Endodermal cell (in vitro differentiated cells): ENCODE measurements at regions not wholly inside any gene's neighbourhood (a gene's known extent, or its start where the extent isn't known, plus 50 kb on each side); places are given as distances from the start of the nearest gene placed in this dataset.

Experiments
- DNase-seq: peaks from one replicate; pipeline ENCODE4 v3.0.0-alpha.2; 2017
- H3K27ac ChIP-seq: 2 replicates; pipeline ENCODE4 v1.5.1; 2013; ENCODE audit warnings: mild to moderate bottlenecking, low read depth, low read length, moderate library complexity
- H3K27me3 ChIP-seq: 2 replicates; pipeline ENCODE4 v1.6.1; 2013; ENCODE audit warnings: mild to moderate bottlenecking, low read length, moderate library complexity; ENCODE audit not compliant: insufficient read depth, control insufficient read depth, poor library complexity, severe bottlenecking
- H3K36me3 ChIP-seq: 2 replicates; pipeline ENCODE4 v1.7.0; 2013; ENCODE audit warnings: mild to moderate bottlenecking, low read length, moderate library complexity; ENCODE audit not compliant: control insufficient read depth, insufficient read depth
- H3K4me1 ChIP-seq: one replicate; pipeline ENCODE4 v1.7.0; 2013; ENCODE audit warnings: low read length; ENCODE audit not compliant: control insufficient read depth, insufficient read depth
- H3K4me3 ChIP-seq: 2 replicates; pipeline ENCODE4 v1.5.1; 2013; ENCODE audit warnings: mild to moderate bottlenecking, low read length, moderate library complexity
- H3K9ac ChIP-seq: 2 replicates; pipeline ENCODE4 v1.6.1; 2013; ENCODE audit warnings: mild to moderate bottlenecking, low read length, moderate library complexity; ENCODE audit not compliant: poor library complexity, severe bottlenecking; ENCODE audit errors: extremely low read depth
- H3K9me3 ChIP-seq: 2 replicates; pipeline ENCODE4 v1.6.1; 2013; ENCODE audit warnings: mild to moderate bottlenecking, low read length, moderate library complexity; ENCODE audit not compliant: control insufficient read depth
- H3K27ac Mint-ChIP-seq: 2 replicates; pipeline ENCODE4 v1.8.0; 2020; ENCODE audit warnings: mixed read lengths
- H3K27me3 Mint-ChIP-seq: 2 replicates; pipeline ENCODE4 v1.8.0; 2021; ENCODE audit warnings: mild to moderate bottlenecking, mixed read lengths; ENCODE audit not compliant: insufficient read depth
- H3K36me3 Mint-ChIP-seq: 2 replicates; pipeline ENCODE4 v1.8.0; 2020; ENCODE audit warnings: low read depth, mixed read lengths
- H3K4me1 Mint-ChIP-seq: 2 replicates; pipeline ENCODE4 v1.8.0; 2020; ENCODE audit warnings: mixed read lengths
- H3K4me3 Mint-ChIP-seq: 2 replicates; pipeline ENCODE4 v1.8.0; 2020; ENCODE audit warnings: mild to moderate bottlenecking, moderate library complexity, mixed read lengths
- H3K9me3 Mint-ChIP-seq: 2 replicates; pipeline ENCODE4 v1.8.0; 2020; ENCODE audit warnings: mild to moderate bottlenecking, mixed read lengths
- CTCF ChIP-seq: fragments of 200-600 bp; sonication (generic); conservative IDR thresholded peaks from 2 replicates; pipeline ENCODE4 v1.5.0; 2021; ENCODE audit warnings: antibody characterized with exemption, mild to moderate bottlenecking
- WGBS, 2 experiments: methylation state at CpG; one replicate each; pipeline versions ENCODE4 v1.1.5 to v1.1.7; 2013; ENCODE audit warnings: missing lambda C conversion rate in 2 of 2, mixed read lengths in 1 of 2; ENCODE audit not compliant: insufficient coverage in 1 of 2, insufficient read length in 1 of 2; 5-methylcytosine and 5-hydroxymethylcytosine counted together

GRCh38 chr16:55929181-55929580, 54.0 kb upstream of the CES5A start:
- Histone ChIP-seq H3K9me3 (no peaks in the 10 kb centered on the region), H3K36me3 (no peaks in the 10 kb centered on the region), H3K4me3 (no peak overlapping the region), H3K27ac (no peak overlapping the region), H3K27me3 (peaks cover 9% of the 10 kb centered on the region), H3K4me1 (no peaks in the 10 kb centered on the region), H3K9ac (no peak overlapping the region)
- Mint-ChIP-seq H3K4me1 (no peaks in the 10 kb centered on the region), H3K4me3 (no peak overlapping the region), H3K27me3 (peaks cover 16% of the 10 kb centered on the region), H3K9me3 (no peaks in the 10 kb centered on the region), H3K27ac (no peak overlapping the region), H3K36me3 (no peaks in the 10 kb centered on the region)
- TF ChIP-seq CTCF: no peak
- WGBS, 2 experiments: 86 to 100% methylated on average over 2 to 8 of the region's 8 CpGs
- no peak for DNase-seq

GRCh38 chr16:55925242-55925641, 50.1 kb upstream of the CES5A start:
- Histone ChIP-seq H3K27ac (no peak overlapping the region), H3K4me3 (no peak overlapping the region), H3K9ac (no peak overlapping the region), H3K27me3 (peaks cover 9% of the 10 kb centered on the region), H3K36me3 (no peaks in the 10 kb centered on the region), H3K4me1 (no peaks in the 10 kb centered on the region), H3K9me3 (no peaks in the 10 kb centered on the region)
- Mint-ChIP-seq H3K27me3 (peaks cover 26% of the 10 kb centered on the region), H3K9me3 (no peaks in the 10 kb centered on the region), H3K4me1 (no peaks in the 10 kb centered on the region), H3K4me3 (no peak overlapping the region), H3K27ac (no peak overlapping the region), H3K36me3 (no peaks in the 10 kb centered on the region)
- no peak for DNase-seq
- no peak for TF ChIP-seq CTCF
- 77 to 91% methylated on average over 3 of the region's 3 CpGs for WGBS, 2 experiments
